ENCODE measurements at regions not wholly inside any gene's neighbourhood (a gene's known extent, or its start where the extent isn't known, plus 50 kb on each side); places are given as distances from the start of the nearest gene placed in this dataset.

DNA sequence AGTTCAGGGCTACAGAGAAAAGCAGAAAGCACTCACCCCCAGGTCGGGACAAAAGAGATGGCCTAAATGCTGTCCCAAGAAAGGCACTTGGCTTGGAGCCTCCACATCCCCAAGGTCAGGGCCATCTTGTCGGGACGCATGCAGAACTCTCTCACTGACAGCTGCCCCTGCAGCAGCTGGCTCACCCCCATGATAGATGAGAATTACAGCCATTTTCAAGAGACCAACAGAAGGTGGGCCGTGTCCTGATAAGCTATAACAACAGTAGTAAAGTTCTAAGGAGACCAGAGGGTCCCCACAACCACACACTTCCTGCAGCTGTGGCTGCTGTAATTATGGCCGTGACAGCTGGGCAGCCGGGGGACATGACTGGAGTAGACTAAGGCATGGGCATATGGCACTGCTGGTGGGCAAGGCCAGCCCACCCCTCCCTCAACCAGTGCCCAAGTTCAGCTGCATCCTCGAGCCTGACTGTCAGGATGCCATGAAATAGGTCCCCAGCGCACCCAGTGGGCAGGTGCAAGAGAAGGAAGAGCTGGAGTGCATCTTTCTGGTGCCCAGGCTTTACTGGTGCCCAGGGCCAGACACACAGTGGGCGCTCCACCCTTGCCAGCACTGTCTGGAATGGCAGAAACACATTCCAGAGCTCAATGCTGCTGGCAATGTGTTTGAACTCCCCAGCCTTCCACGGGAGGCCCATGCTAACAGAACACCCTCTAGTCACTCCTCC lies 436.7 kb upstream of the ZNF507 start:
- ChIA-PET CTCF (no interaction called here), POLR2A (no interaction called here)
- no peaks in the 10 kb centered on the region for H3K36me3 Mint-ChIP-seq (ENCODE audit: low read depth)
- no peak for DNase-seq
- no peak for ATAC-seq (ENCODE audit: low read depth)
- no peak overlapping the region for H3K27ac Mint-ChIP-seq
- TF ChIP-seq, protein P1, sequence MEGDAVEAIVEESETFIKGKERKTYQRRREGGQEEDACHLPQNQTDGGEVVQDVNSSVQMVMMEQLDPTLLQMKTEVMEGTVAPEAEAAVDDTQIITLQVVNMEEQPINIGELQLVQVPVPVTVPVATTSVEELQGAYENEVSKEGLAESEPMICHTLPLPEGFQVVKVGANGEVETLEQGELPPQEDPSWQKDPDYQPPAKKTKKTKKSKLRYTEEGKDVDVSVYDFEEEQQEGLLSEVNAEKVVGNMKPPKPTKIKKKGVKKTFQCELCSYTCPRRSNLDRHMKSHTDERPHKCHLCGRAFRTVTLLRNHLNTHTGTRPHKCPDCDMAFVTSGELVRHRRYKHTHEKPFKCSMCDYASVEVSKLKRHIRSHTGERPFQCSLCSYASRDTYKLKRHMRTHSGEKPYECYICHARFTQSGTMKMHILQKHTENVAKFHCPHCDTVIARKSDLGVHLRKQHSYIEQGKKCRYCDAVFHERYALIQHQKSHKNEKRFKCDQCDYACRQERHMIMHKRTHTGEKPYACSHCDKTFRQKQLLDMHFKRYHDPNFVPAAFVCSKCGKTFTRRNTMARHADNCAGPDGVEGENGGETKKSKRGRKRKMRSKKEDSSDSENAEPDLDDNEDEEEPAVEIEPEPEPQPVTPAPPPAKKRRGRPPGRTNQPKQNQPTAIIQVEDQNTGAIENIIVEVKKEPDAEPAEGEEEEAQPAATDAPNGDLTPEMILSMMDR (IDR thresholded peaks at IDR 0.05): no peak
- H3K4me3 Mint-ChIP-seq: no peak overlapping the region
- H3K4me1 Mint-ChIP-seq: peaks cover 8% of the 10 kb centered on the region
- no peaks in the 10 kb centered on the region for H3K27me3 Mint-ChIP-seq
- peaks cover 3% of the 10 kb centered on the region for H3K9me3 Mint-ChIP-seq
- intact Hi-C loops (cut with micrococcal nuclease): no loop called here

DNA sequence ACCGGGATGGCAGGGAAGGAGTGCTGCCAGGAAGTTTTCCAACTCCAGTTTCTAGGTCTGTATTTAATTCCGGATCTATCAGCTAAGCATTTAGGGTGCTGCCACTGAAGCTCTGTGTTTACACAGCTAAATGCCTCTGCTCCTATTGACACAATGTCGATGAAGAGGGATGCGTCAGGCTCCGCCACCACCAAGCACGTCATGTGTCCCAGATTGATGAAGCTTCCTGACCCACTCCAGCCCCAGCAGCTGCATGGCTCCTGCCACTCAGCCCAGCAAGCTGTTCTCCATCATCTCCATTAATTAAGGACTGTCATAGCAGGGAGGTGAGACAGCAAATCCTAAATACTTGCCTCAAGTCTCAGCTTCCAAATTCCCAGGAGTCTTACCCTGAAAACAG lies 435.2 kb upstream of the ZNF507 start:
- no peak for ATAC-seq (ENCODE audit: low read depth)
- Mint-ChIP-seq H3K36me3 (ENCODE audit: low read depth) (no peaks in the 10 kb centered on the region), H3K4me1 (peaks cover 8% of the 10 kb centered on the region), H3K27ac (no peak overlapping the region), H3K4me3 (no peak overlapping the region), H3K27me3 (no peaks in the 10 kb centered on the region), H3K9me3 (peaks cover 3% of the 10 kb centered on the region)
- TF ChIP-seq, protein P1 (IDR thresholded peaks at IDR 0.05): no peak
- POLR2A ChIA-PET: no interaction called here
- CTCF ChIA-PET: no interaction called here
- no peak for DNase-seq
- intact Hi-C loops (cut with micrococcal nuclease): no loop called here

DNA sequence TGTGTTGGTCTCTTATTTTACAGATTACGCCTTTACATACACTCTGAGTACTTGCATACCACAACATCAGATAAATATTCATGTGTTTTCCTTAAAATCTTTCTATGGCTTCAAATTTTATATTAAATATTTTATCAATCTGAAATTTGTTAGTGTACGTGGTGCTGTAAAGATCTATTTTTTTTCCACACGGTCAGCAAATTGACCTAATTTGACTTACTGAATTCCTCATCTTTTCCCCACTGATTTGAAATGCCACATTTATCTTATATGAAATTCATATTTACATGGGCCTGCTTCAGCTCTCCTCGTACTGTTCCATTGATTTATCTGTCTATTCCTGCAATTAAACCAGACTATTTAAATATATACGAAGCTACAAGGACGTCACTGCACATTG lies 433.8 kb upstream of the ZNF507 start:
- H3K36me3 Mint-ChIP-seq (ENCODE audit: low read depth): no peaks in the 10 kb centered on the region
- no peaks in the 10 kb centered on the region for H3K27me3 Mint-ChIP-seq
- intact Hi-C loops (cut with micrococcal nuclease): no loop called here
- ChIA-PET CTCF (no interaction called here), POLR2A (no interaction called here)
- no peak overlapping the region for H3K4me3 Mint-ChIP-seq
- peaks cover 1% of the 10 kb centered on the region for H3K4me1 Mint-ChIP-seq
- ATAC-seq (ENCODE audit: low read depth) (no peak), DNase-seq (no peak)
- no peak overlapping the region for H3K27ac Mint-ChIP-seq
- TF ChIP-seq, protein P1 (IDR thresholded peaks at IDR 0.05): no peak
- peaks cover 2% of the 10 kb centered on the region for H3K9me3 Mint-ChIP-seq

DNA sequence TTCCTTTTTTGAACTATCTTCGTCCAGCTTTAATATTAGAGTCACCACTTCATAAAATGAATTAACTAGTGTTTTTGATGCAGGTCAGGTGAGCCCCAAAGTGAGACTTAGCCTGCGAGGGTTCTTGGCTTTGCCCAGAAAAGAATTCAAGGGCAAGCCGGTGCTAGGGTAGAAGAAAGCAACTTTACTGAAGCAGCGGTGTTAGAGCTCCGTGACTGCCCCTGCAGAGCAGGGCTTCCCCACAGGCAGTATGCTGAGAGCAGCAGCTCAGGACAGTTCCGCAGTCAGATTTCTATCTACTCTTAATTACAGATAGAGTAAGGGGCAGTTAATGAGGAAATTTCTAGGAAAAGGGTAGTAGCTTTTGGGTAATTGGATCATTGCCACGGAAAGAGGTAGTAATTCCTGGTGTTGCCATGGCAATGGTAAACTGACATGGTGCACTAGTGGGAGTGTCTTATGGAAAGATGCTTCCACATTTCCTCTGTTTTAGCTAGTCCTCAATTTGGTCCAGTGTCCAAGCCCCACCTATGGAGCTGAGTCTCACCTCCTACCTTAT lies 432.2 kb upstream of the ZNF507 start:
- DNase-seq: no peak
- TF ChIP-seq, protein P1 (IDR thresholded peaks at IDR 0.05): no peak
- H3K27ac Mint-ChIP-seq: no peak overlapping the region

DNA sequence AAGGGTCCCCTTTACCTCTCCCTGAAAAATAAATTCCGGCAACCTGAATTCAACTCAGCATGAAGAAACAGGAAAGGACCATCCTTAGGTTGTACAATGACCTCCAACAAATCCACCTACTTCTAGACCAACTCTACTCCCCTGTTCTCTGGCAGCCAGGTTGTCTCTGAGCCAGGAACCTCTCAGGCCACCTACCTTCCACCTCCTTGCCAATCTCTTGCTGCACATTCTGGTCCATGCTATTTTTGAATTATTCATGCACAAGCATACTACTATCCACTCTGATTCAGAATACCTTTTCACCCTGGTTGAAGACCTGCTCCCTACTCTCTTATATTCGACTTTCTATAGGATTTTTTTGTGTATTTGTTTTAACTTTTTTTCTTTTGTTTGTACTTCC lies 415.0 kb upstream of the ZNF507 start:
- ChIA-PET CTCF (no interaction called here), POLR2A (no interaction called here)
- Mint-ChIP-seq H3K4me1 (no peaks in the 10 kb centered on the region), H3K27me3 (no peaks in the 10 kb centered on the region), H3K4me3 (no peak overlapping the region), H3K27ac (no peak overlapping the region), H3K36me3 (ENCODE audit: low read depth) (no peaks in the 10 kb centered on the region), H3K9me3 (peaks cover 17% of the 10 kb centered on the region)
- intact Hi-C loops (cut with micrococcal nuclease): no loop called here
- ATAC-seq (ENCODE audit: low read depth) (no peak), DNase-seq (no peak)
- TF ChIP-seq, protein P1 (IDR thresholded peaks at IDR 0.05): no peak

More for the DNA sequence above, 432.2 kb upstream of the ZNF507 start:
- Mint-ChIP-seq H3K36me3 (ENCODE audit: low read depth) (no peaks in the 10 kb centered on the region), H3K9me3 (peaks cover 2% of the 10 kb centered on the region), H3K4me1 (no peaks in the 10 kb centered on the region), H3K4me3 (no peak overlapping the region), H3K27me3 (no peaks in the 10 kb centered on the region)
- CTCF ChIA-PET: no interaction called here
- intact Hi-C loops (cut with micrococcal nuclease): no loop called here
- POLR2A ChIA-PET: no interaction called here
- ATAC-seq (ENCODE audit: low read depth): no peak
